Peyer's patch (tissue), 4 donors: ENCODE measurements at regions not wholly inside any gene's neighbourhood (a gene's known extent, or its start where the extent isn't known, plus 50 kb on each side); places are given as distances from the start of the nearest gene placed in this dataset.

Source experiments
- POLR2A ChIP-seq, 2 donors: fragments of 450-650 bp; IDR thresholded peaks; one replicate each; pipeline ENCODE4 v1.5.1; 2017; ENCODE audit warnings: antibody characterized with exemption in 2 of 2, mild to moderate bottlenecking in 2 of 2, moderate library complexity in 2 of 2
- TF ChIP-seq, protein P1 (sequence below), 6 experiments: fragments of 450-650 bp in 4 of 6; fragments of 200-600 bp in 2 of 6; sonication (generic) in 1 of 6; IDR thresholded peaks; one replicate each; pipeline ENCODE4 v1.5.1; 2017 to 2019; ENCODE audit warnings: antibody characterized with exemption in 6 of 6, mild to moderate bottlenecking in 3 of 6, moderate library complexity in 1 of 6

DNA sequence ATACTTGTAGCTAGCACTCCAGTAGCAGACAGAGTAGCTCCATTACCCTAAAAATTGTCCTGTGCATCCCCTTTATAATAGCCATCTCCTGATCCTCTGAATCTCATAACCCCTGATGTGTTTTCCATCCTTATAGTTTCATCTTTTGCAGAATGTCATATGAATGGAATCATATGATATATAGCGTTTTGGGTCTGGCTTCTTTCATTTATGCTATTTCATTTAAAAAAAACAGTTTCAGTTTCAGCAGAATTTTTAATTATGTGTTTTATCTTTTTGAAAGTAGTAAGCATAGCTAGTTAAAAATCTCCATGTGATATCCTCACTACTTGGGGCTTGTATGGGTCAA lies 132.7 kb downstream of the KLF13 start:
- TF ChIP-seq POLR2A (IDR thresholded peaks at IDR 0.05), result no peak
- TF ChIP-seq, protein P1, sequence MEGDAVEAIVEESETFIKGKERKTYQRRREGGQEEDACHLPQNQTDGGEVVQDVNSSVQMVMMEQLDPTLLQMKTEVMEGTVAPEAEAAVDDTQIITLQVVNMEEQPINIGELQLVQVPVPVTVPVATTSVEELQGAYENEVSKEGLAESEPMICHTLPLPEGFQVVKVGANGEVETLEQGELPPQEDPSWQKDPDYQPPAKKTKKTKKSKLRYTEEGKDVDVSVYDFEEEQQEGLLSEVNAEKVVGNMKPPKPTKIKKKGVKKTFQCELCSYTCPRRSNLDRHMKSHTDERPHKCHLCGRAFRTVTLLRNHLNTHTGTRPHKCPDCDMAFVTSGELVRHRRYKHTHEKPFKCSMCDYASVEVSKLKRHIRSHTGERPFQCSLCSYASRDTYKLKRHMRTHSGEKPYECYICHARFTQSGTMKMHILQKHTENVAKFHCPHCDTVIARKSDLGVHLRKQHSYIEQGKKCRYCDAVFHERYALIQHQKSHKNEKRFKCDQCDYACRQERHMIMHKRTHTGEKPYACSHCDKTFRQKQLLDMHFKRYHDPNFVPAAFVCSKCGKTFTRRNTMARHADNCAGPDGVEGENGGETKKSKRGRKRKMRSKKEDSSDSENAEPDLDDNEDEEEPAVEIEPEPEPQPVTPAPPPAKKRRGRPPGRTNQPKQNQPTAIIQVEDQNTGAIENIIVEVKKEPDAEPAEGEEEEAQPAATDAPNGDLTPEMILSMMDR (IDR thresholded peaks at IDR 0.05), result no peak
